Tibial nerve (tissue), 3 donors: ENCODE measurements at regions not wholly inside any gene's neighbourhood (a gene's known extent, or its start where the extent isn't known, plus 50 kb on each side); places are given as distances from the start of the nearest gene placed in this dataset.

ENCODE experiments used
- CTCF ChIP-seq, 5 experiments: fragments of 200-600 bp in 3 of 5; fragments of 450-650 bp in 2 of 5; sonication (generic) in 3 of 5; IDR thresholded peaks; one replicate each; pipeline ENCODE4 v1.5.1; 2016 to 2019; ENCODE audit warnings: antibody characterized with exemption in 5 of 5, mild to moderate bottlenecking in 3 of 5, moderate library complexity in 2 of 5
- POLR2A ChIP-seq, 2 donors: fragments of 450-650 bp; IDR thresholded peaks; one replicate each; pipeline ENCODE4 v1.6.1; 2017; ENCODE audit warnings: antibody characterized with exemption in 2 of 2, mild to moderate bottlenecking in 2 of 2, moderate library complexity in 2 of 2

- TF ChIP-seq CTCF (IDR thresholded peaks at IDR 0.05): no peak
- no peak for TF ChIP-seq POLR2A (IDR thresholded peaks at IDR 0.05)
These were observed 194.3 kb upstream of the CAMK1G start for GRCh38 chr1:209389258-209389657.
